HCT116 (cell line): ENCODE measurements at regions not wholly inside any gene's neighbourhood (a gene's known extent, or its start where the extent isn't known, plus 50 kb on each side); places are given as distances from the start of the nearest gene placed in this dataset.

Source experiments
- ATAC-seq: fragments of 200-7000 bp; cut with Tn5 transposase; 2 replicates; pipeline ENCODE4 v1.9.1; 2020; ENCODE audit warnings: mild to moderate bottlenecking, moderate library complexity
- BruUV-seq: library from RNA; stranded (reverse); fragments of 400-500 nt; replicated peaks from 2 replicates; lab custom pipeline; 2021; lab: Mats Ljungman, UMichigan
- CTCF ChIA-PET: fragments of 300-600 bp; sonication (Branson Sonifier 250); formaldehyde crosslinking; loops from one replicate; lab custom pipeline; 2021; ENCODE audit warnings: antibody characterized with exemption; lab: Charles Lee
- POLR2A ChIA-PET: fragments of 300-600, 350-600 bp; sonication (Branson Sonifier 250); formaldehyde crosslinking; loops from one replicate; lab custom pipeline; 2021; ENCODE audit warnings: antibody characterized with exemption; lab: Charles Lee
- RAD21 ChIA-PET, 2 experiments: fragments of 300-600 bp; sonication (Branson Sonifier 250); formaldehyde crosslinking; loops; one replicate each; lab custom pipeline; 2023; ENCODE audit warnings: low total read pairs in 2 of 2; ENCODE audit not compliant: uncharacterized antibody in 2 of 2, unreplicated experiment in 2 of 2, low non-redundant PET in 1 of 2; lab: Charles Lee
- DNase-seq: peaks from one replicate; pipeline ENCODE4 v3.0.0-alpha.2; 2010; ENCODE audit warnings: low read depth, low spot score
- H2AFZ ChIP-seq: fragments of 200-600 bp; shearing (Covaris generic), sonication (generic); 2 replicates; pipeline ENCODE4 v1.6.1; 2017; ENCODE audit warnings: low read depth, mixed run types, mixed read lengths, antibody characterized with exemption, low read length; ENCODE audit not compliant: poor library complexity, severe bottlenecking
- H3K27ac ChIP-seq: 2 replicates; pipeline ENCODE4 v1.5.1; 2012; ENCODE audit warnings: low read depth, low read length
- H3K27me3 ChIP-seq: fragments of 200-600 bp; sonication (generic); 2 replicates; pipeline ENCODE4 v1.6.1; 2016; ENCODE audit warnings: mixed run types, low read length, mixed read lengths; ENCODE audit not compliant: insufficient read depth
- H3K36me3 ChIP-seq, 2 experiments: fragments of 200-500 bp in 1 of 2; fragments of 200-600 bp in 1 of 2; sonication (Bioruptor generic) in 1 of 2; sonication (generic) in 1 of 2; 2 replicates each; pipeline versions ENCODE4 v1.5.1 to v1.6.1; 2014 to 2016; ENCODE audit warnings: low read length in 2 of 2, inconsistent platforms in 1 of 2, mixed read lengths in 1 of 2, mixed run types in 1 of 2; ENCODE audit not compliant: insufficient read depth in 2 of 2, control insufficient read depth in 1 of 2
- H3K4me1 ChIP-seq, 2 experiments: fragments of 200-600 bp in 1 of 2; sonication (generic) in 1 of 2; 2 replicates each; pipeline versions ENCODE4 v1.5.1 to v1.6.1; 2012 to 2017; ENCODE audit warnings: low read length in 2 of 2, inconsistent platforms in 1 of 2, mild to moderate bottlenecking in 1 of 2, mixed read lengths in 1 of 2, mixed run types in 1 of 2, moderate library complexity in 1 of 2; ENCODE audit not compliant: insufficient read depth in 2 of 2, control insufficient read depth in 1 of 2
- H3K4me2 ChIP-seq: fragments of 200-600 bp; sonication (generic); 2 replicates; pipeline ENCODE4 v1.6.1; 2017; ENCODE audit warnings: mixed run types, low read length, mixed read lengths
- H3K4me3 ChIP-seq, 2 experiments: fragments of 200-600 bp in 1 of 2; sonication (generic) in 1 of 2; replicated peaks in 1 of 2; 2 replicates each; pipeline ENCODE4 v1.5.1; 2011 to 2016; ENCODE audit warnings: low read length in 2 of 2, control low read depth in 1 of 2, low read depth in 1 of 2, mild to moderate bottlenecking in 1 of 2, mixed read lengths in 1 of 2, mixed run types in 1 of 2
- H3K79me2 ChIP-seq: fragments of 200-600 bp; sonication (generic); 2 replicates; pipeline ENCODE4 v1.6.1; 2017; ENCODE audit warnings: mild to moderate bottlenecking, mixed run types, low read length, moderate library complexity, mixed read lengths; ENCODE audit not compliant: insufficient read depth
- H3K9ac ChIP-seq: fragments of 200-600 bp; sonication (generic); 2 replicates; pipeline ENCODE4 v1.6.1; 2016; ENCODE audit warnings: low read length, mixed read lengths
- H3K9me2 ChIP-seq: fragments of 200-600 bp; sonication (generic), shearing (Covaris generic); 2 replicates; pipeline ENCODE4 v1.6.1; 2017; ENCODE audit warnings: mixed run types, mild to moderate bottlenecking, moderate library complexity; ENCODE audit not compliant: insufficient read depth
- H3K9me3 ChIP-seq, 2 experiments: fragments of 200-500 bp in 1 of 2; fragments of 200-600 bp in 1 of 2; sonication (Bioruptor generic) in 1 of 2; sonication (generic) in 1 of 2; 2 replicates each; pipeline ENCODE4 v1.6.1; 2014 to 2017; ENCODE audit warnings: low read length in 2 of 2, mixed read lengths in 2 of 2, inconsistent platforms in 1 of 2, low read depth in 1 of 2, mild to moderate bottlenecking in 1 of 2, mixed run types in 1 of 2, moderate library complexity in 1 of 2; ENCODE audit not compliant: control insufficient read depth in 1 of 2, insufficient read depth in 1 of 2
- H4K20me1 ChIP-seq: fragments of 200-600 bp; sonication (generic), shearing (Covaris generic); 2 replicates; pipeline ENCODE4 v1.6.1; 2017; ENCODE audit warnings: mixed run types, mild to moderate bottlenecking, moderate library complexity; ENCODE audit not compliant: insufficient read depth
- CEBPB ChIP-seq: IDR thresholded peaks from 2 replicates; pipeline ENCODE4 v1.6.1; 2012; ENCODE audit warnings: low read depth
- EGR1 ChIP-seq: IDR thresholded peaks from 2 replicates; pipeline ENCODE4 v1.6.1; 2012; ENCODE audit warnings: low read depth
- ELF1 ChIP-seq: IDR thresholded peaks from 2 replicates; pipeline ENCODE4 v1.6.1; 2012; ENCODE audit warnings: low read depth, borderline replicate concordance
- EZH2 ChIP-seq: fragments of 200-600 bp; sonication (generic); IDR thresholded peaks from 2 replicates; pipeline ENCODE4 v1.6.1; 2017; ENCODE audit warnings: antibody characterized with exemption, mixed run types
- EZH2phosphoT487 ChIP-seq: fragments of 200-600 bp; IDR thresholded peaks from 2 replicates; pipeline ENCODE4 v1.6.1; 2018; ENCODE audit warnings: antibody characterized with exemption, borderline replicate concordance
- POLR2A ChIP-seq: IDR thresholded peaks from 2 replicates; pipeline ENCODE4 v1.7.0; 2011; ENCODE audit warnings: borderline replicate concordance; ENCODE audit not compliant: insufficient read depth, insufficient read length; ENCODE audit errors: extremely low read depth
- POLR2AphosphoS5 ChIP-seq: IDR thresholded peaks from 2 replicates; pipeline ENCODE4 v1.6.1; 2011; ENCODE audit warnings: mild to moderate bottlenecking, low read depth, low read length, moderate library complexity
- RAD21 ChIP-seq: IDR thresholded peaks from 2 replicates; pipeline ENCODE4 v1.6.1; 2012; ENCODE audit warnings: low read depth, mild to moderate bottlenecking
- SIN3A ChIP-seq: IDR thresholded peaks from 2 replicates; pipeline ENCODE4 v1.6.1; 2012; ENCODE audit warnings: low read depth
- SP1 ChIP-seq: IDR thresholded peaks from 2 replicates; pipeline ENCODE4 v1.6.1; 2012; ENCODE audit warnings: low read depth
- SRF ChIP-seq: IDR thresholded peaks from 2 replicates; pipeline ENCODE4 v1.6.1; 2012; ENCODE audit warnings: low read depth
- TCF7L2 ChIP-seq: IDR thresholded peaks from 2 replicates; pipeline ENCODE4 v1.7.0; 2011; ENCODE audit warnings: borderline replicate concordance, inconsistent platforms; ENCODE audit not compliant: insufficient read depth, insufficient read length; ENCODE audit errors: extremely low read depth
- YY1 ChIP-seq: IDR thresholded peaks from 2 replicates; pipeline ENCODE4 v1.6.1; 2011; ENCODE audit warnings: low read length, low read depth, moderate library complexity, mild to moderate bottlenecking; ENCODE audit not compliant: insufficient replicate concordance; ENCODE audit errors: extremely low read depth
- ZFX ChIP-seq: fragments of 450-650 bp; IDR thresholded peaks from 2 replicates; pipeline ENCODE4 v1.6.1; 2017
- ZNF274 ChIP-seq: fragments of 200-500 bp; sonication (Bioruptor generic); IDR thresholded peaks from 2 replicates; pipeline ENCODE4 v1.6.1; 2014; ENCODE audit warnings: mild to moderate bottlenecking, low read depth, low read length, inconsistent platforms
- intact Hi-C: fragments of 100-400 bp; cut with micrococcal nuclease; formaldehyde crosslinking; loops from 2 replicates; pipeline ENCODE4 v1.10.0; 2022
- TF ChIP-seq, protein P1 (sequence below), 3 experiments: fragments of 200-600 bp in 1 of 3; sonication (generic) in 1 of 3; IDR thresholded peaks in 2 of 3; conservative IDR thresholded peaks in 1 of 3; 2 replicates each; pipeline ENCODE4 v1.5.1; 2012 to 2017; ENCODE audit warnings: low read depth in 2 of 3, low read length in 2 of 3, antibody characterized with exemption in 1 of 3, borderline replicate concordance in 1 of 3, control low read depth in 1 of 3, mild to moderate bottlenecking in 1 of 3, mixed read lengths in 1 of 3, mixed run types in 1 of 3, moderate library complexity in 1 of 3; ENCODE audit not compliant: insufficient read depth in 1 of 3
- TF ChIP-seq, protein P2 (sequence below): IDR thresholded peaks from 2 replicates; pipeline ENCODE4 v1.6.1; 2012
- TF ChIP-seq, protein P3 (sequence below): IDR thresholded peaks from 2 replicates; pipeline ENCODE4 v1.6.1; 2012; ENCODE audit warnings: low read depth
- TF ChIP-seq, protein P4 (sequence below): IDR thresholded peaks from 2 replicates; pipeline ENCODE4 v1.6.1; 2011; ENCODE audit warnings: mild to moderate bottlenecking, low read length, moderate library complexity; ENCODE audit not compliant: insufficient replicate concordance; ENCODE audit errors: extremely low read depth

DNA sequence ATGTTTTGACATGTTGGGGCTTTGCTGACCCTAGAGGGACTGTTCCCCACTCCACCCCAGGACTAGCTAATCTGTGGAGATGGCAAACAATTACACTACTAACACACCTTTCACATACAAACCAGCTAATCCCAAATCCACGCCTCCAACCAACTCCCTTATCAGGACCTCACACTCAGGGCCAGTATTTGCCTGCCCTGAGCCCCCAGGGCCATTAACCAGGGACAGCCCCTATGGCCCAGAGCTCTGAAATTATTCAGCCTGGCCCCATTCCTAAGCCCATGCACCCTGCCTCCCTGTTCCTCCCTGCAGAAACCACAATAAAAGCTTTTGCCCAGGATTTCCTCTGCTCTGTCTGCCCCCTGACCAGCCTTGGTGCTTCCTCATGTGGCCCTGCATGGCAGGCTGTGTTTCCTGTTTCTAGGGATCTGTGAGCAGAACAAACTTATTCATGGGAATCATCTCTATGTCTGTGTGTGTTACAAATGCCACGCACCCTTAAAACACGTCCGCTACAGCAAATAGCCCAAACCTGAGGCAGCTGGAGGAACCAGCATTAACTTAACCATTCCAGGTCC lies 121.2 kb downstream of the PXDC1 start:
- ChIA-PET RAD21 (no interaction called here), POLR2A (no interaction called here), CTCF (no interaction called here)
- H3K36me3 ChIP-seq: no peaks in the 10 kb centered on the region
- DNase-seq: no peak
- H3K4me2 ChIP-seq: no peak overlapping the region
- H3K9ac ChIP-seq: no peak overlapping the region
- no peaks in the 10 kb centered on the region for H3K9me2 ChIP-seq
- no peaks in the 10 kb centered on the region for H3K4me1 ChIP-seq
- BruUV-seq: no TSS peak
- no peaks in the 10 kb centered on the region; the same call in 1 of the 2 replicates for H3K27me3 ChIP-seq
- no peak for ATAC-seq
- no peak overlapping the region for H3K27ac ChIP-seq
- intact Hi-C loops: no loop called here
- H3K79me2 ChIP-seq: no peaks in the 10 kb centered on the region
- no peaks in the 10 kb centered on the region for H3K9me3 ChIP-seq
- H2AFZ ChIP-seq: no peak overlapping the region
- TF ChIP-seq, protein P1, sequence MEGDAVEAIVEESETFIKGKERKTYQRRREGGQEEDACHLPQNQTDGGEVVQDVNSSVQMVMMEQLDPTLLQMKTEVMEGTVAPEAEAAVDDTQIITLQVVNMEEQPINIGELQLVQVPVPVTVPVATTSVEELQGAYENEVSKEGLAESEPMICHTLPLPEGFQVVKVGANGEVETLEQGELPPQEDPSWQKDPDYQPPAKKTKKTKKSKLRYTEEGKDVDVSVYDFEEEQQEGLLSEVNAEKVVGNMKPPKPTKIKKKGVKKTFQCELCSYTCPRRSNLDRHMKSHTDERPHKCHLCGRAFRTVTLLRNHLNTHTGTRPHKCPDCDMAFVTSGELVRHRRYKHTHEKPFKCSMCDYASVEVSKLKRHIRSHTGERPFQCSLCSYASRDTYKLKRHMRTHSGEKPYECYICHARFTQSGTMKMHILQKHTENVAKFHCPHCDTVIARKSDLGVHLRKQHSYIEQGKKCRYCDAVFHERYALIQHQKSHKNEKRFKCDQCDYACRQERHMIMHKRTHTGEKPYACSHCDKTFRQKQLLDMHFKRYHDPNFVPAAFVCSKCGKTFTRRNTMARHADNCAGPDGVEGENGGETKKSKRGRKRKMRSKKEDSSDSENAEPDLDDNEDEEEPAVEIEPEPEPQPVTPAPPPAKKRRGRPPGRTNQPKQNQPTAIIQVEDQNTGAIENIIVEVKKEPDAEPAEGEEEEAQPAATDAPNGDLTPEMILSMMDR (IDR thresholded peaks at IDR 0.05 in 2 of 3, conservative IDR thresholded peaks at IDR 0.05 in 1 of 3; ENCODE audit: borderline replicate concordance in 1 of 3, insufficient read depth in 1 of 3, low read depth in 2 of 3, low read length in 2 of 3): no peak
- TF ChIP-seq EGR1 (no peak), CEBPB (no peak), SIN3A (no peak), SRF (no peak), SP1 (no peak), POLR2A (no peak), ZNF274 (no peak), ELF1 (no peak), YY1 (no peak), ZFX (no peak), TCF7L2 (no peak), EZH2 (no peak), EZH2phosphoT487 (no peak), POLR2AphosphoS5 (no peak), RAD21 (no peak)
- TF ChIP-seq, protein P2, sequence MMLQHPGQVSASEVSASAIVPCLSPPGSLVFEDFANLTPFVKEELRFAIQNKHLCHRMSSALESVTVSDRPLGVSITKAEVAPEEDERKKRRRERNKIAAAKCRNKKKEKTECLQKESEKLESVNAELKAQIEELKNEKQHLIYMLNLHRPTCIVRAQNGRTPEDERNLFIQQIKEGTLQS: no peak
- TF ChIP-seq, protein P3, sequence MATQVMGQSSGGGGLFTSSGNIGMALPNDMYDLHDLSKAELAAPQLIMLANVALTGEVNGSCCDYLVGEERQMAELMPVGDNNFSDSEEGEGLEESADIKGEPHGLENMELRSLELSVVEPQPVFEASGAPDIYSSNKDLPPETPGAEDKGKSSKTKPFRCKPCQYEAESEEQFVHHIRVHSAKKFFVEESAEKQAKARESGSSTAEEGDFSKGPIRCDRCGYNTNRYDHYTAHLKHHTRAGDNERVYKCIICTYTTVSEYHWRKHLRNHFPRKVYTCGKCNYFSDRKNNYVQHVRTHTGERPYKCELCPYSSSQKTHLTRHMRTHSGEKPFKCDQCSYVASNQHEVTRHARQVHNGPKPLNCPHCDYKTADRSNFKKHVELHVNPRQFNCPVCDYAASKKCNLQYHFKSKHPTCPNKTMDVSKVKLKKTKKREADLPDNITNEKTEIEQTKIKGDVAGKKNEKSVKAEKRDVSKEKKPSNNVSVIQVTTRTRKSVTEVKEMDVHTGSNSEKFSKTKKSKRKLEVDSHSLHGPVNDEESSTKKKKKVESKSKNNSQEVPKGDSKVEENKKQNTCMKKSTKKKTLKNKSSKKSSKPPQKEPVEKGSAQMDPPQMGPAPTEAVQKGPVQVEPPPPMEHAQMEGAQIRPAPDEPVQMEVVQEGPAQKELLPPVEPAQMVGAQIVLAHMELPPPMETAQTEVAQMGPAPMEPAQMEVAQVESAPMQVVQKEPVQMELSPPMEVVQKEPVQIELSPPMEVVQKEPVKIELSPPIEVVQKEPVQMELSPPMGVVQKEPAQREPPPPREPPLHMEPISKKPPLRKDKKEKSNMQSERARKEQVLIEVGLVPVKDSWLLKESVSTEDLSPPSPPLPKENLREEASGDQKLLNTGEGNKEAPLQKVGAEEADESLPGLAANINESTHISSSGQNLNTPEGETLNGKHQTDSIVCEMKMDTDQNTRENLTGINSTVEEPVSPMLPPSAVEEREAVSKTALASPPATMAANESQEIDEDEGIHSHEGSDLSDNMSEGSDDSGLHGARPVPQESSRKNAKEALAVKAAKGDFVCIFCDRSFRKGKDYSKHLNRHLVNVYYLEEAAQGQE: no peak
- TF ChIP-seq, protein P4, sequence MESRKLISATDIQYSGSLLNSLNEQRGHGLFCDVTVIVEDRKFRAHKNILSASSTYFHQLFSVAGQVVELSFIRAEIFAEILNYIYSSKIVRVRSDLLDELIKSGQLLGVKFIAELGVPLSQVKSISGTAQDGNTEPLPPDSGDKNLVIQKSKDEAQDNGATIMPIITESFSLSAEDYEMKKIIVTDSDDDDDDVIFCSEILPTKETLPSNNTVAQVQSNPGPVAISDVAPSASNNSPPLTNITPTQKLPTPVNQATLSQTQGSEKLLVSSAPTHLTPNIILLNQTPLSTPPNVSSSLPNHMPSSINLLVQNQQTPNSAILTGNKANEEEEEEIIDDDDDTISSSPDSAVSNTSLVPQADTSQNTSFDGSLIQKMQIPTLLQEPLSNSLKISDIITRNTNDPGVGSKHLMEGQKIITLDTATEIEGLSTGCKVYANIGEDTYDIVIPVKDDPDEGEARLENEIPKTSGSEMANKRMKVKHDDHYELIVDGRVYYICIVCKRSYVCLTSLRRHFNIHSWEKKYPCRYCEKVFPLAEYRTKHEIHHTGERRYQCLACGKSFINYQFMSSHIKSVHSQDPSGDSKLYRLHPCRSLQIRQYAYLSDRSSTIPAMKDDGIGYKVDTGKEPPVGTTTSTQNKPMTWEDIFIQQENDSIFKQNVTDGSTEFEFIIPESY: no peak
- TF ChIP-seq, all 23 proteins: peak for 0
- Histone ChIP-seq H3K4me3 (no peak overlapping the region), H4K20me1 (no peaks in the 10 kb centered on the region)
